Activated CD4-positive, alpha-beta T cell treated with anti-CD3 and anti-CD28 coated beads, Interleukin-10, Interleukin-2, amounts not matched to agents 100 ng/mL and 50 ng/mL, durations not matched to agents 16 hours and 8 hours (primary cell): ENCODE measurements at regions not wholly inside any gene's neighbourhood (a gene's known extent, or its start where the extent isn't known, plus 50 kb on each side); places are given as distances from the start of the nearest gene placed in this dataset.
"Not testable (repeated sequence)": the region's sequence is repeated elsewhere in the genome, so short reads cannot be mapped to it uniquely, and the experiment has no call there.

Source experiments
- DNase-seq: peaks from one replicate; pipeline ENCODE4 v3.0.0-alpha.2; 2020

GRCh38 chr5:13470975-13471374 lies 473.5 kb downstream of the DNAH5 start:
- DNase-seq: no peak

- DNase-seq: no peak
Measured at GRCh38 chr5:13470263-13470662, 474.2 kb downstream of the DNAH5 start.

- no peak for DNase-seq
Measured at GRCh38 chr5:13464532-13465193, 479.8 kb downstream of the DNAH5 start.

GRCh38 chr5:13460587-13460986 lies 483.9 kb downstream of the DNAH5 start:
- DNase-seq: no peak

GRCh38 chr5:13454050-13454449 lies 490.4 kb downstream of the DNAH5 start:
- DNase-seq: no peak

- no peak for DNase-seq
Measured at GRCh38 chr5:13448843-13449242, 495.6 kb downstream of the DNAH5 start.

- DNase-seq: no peak
Measured at GRCh38 chr5:13439430-13439829, 505.1 kb downstream of the DNAH5 start.

- DNase-seq: no peak
Measured at GRCh38 chr5:13427827-13428557, 516.5 kb downstream of the DNAH5 start.

GRCh38 chr5:13412040-13412595 lies 532.4 kb downstream of the DNAH5 start:
- DNase-seq: no peak

GRCh38 chr5:13408616-13409015 lies 535.9 kb downstream of the DNAH5 start:
- no peak for DNase-seq

- DNase-seq: no peak
Measured at GRCh38 chr5:13403351-13403750, 541.1 kb downstream of the DNAH5 start.

GRCh38 chr5:13385066-13385465 lies 559.4 kb downstream of the DNAH5 start:
- DNase-seq: no peak

GRCh38 chr5:13382232-13382631 lies 562.3 kb downstream of the DNAH5 start:
- no peak for DNase-seq

- DNase-seq: no peak
Measured at GRCh38 chr5:13378091-13378490, 566.4 kb downstream of the DNAH5 start.

- peak; percentile 2 for DNase-seq
Measured at GRCh38 chr5:13359344-13359743, 585.1 kb downstream of the DNAH5 start.

- no peak for DNase-seq
Measured at GRCh38 chr5:13358342-13358741, 586.1 kb downstream of the DNAH5 start.

GRCh38 chr5:13357929-13358328 lies 586.6 kb downstream of the DNAH5 start:
- DNase-seq: no peak

GRCh38 chr5:13356226-13356625 lies 588.3 kb downstream of the DNAH5 start:
- no peak for DNase-seq

- DNase-seq: no peak
Measured at GRCh38 chr5:13354611-13355010, 589.9 kb downstream of the DNAH5 start.

- no peak for DNase-seq
Measured at GRCh38 chr5:13350767-13351166, 593.7 kb downstream of the DNAH5 start.

GRCh38 chr5:13348568-13348967 lies 595.9 kb downstream of the DNAH5 start:
- no peak for DNase-seq

- DNase-seq: no peak
Measured at GRCh38 chr5:13346401-13346800, 598.1 kb downstream of the DNAH5 start.

- DNase-seq: no peak
Measured at GRCh38 chr5:13339093-13339492, 605.4 kb downstream of the DNAH5 start.

GRCh38 chr5:13335026-13335425 lies 609.5 kb downstream of the DNAH5 start:
- DNase-seq: not testable (repeated sequence)
